ENCODE measurements at regions not wholly inside any gene's neighbourhood (a gene's known extent, or its start where the extent isn't known, plus 50 kb on each side); places are given as distances from the start of the nearest gene placed in this dataset.

GRCh38 chr2:14126846-14127245 is 505.7 kb upstream of the LRATD1 start:
- DNase-seq = no peak

GRCh38 chr2:14127765-14128164 is 504.8 kb upstream of the LRATD1 start:
- DNase-seq = no peak

GRCh38 chr2:14132386-14132785 is 500.1 kb upstream of the LRATD1 start:
- no peak for DNase-seq

- no peak for DNase-seq
Observed at GRCh38 chr2:14134771-14135170, 497.7 kb upstream of the LRATD1 start.

- DNase-seq = no peak
Observed at GRCh38 chr2:14136030-14136429, 496.5 kb upstream of the LRATD1 start.

- no peak for DNase-seq
Observed at GRCh38 chr2:14137643-14138042, 494.9 kb upstream of the LRATD1 start.

- DNase-seq = no peak
Observed at GRCh38 chr2:14140009-14140550, 492.4 kb upstream of the LRATD1 start.

GRCh38 chr2:14143435-14143834 is 489.1 kb upstream of the LRATD1 start:
- no peak for DNase-seq

- DNase-seq = no peak
Observed at GRCh38 chr2:14148216-14148615, 484.3 kb upstream of the LRATD1 start.

GRCh38 chr2:14157816-14158215 is 474.7 kb upstream of the LRATD1 start:
- DNase-seq = no peak

GRCh38 chr2:14180333-14180732 is 452.2 kb upstream of the LRATD1 start:
- no peak for DNase-seq

- no peak for DNase-seq
Observed at GRCh38 chr2:14182227-14182946, 450.1 kb upstream of the LRATD1 start.

GRCh38 chr2:14185906-14186305 is 446.6 kb upstream of the LRATD1 start:
- no peak for DNase-seq

- DNase-seq = no peak
Observed at GRCh38 chr2:14188446-14188845, 444.1 kb upstream of the LRATD1 start.

- no peak for DNase-seq
Observed at GRCh38 chr2:14189929-14190328, 442.6 kb upstream of the LRATD1 start.

- no peak for DNase-seq
Observed at GRCh38 chr2:14194233-14194632, 438.3 kb upstream of the LRATD1 start.

GRCh38 chr2:14197293-14197692 is 435.2 kb upstream of the LRATD1 start:
- DNase-seq = no peak

- no peak for DNase-seq
Observed at GRCh38 chr2:14199040-14199439, 433.5 kb upstream of the LRATD1 start.

GRCh38 chr2:14219306-14219705 is 413.2 kb upstream of the LRATD1 start:
- no peak for DNase-seq

GRCh38 chr2:14220101-14220500 is 412.4 kb upstream of the LRATD1 start:
- no peak for DNase-seq

GRCh38 chr2:14221466-14221865 is 411.1 kb upstream of the LRATD1 start:
- DNase-seq = no peak

- DNase-seq = no peak
Observed at GRCh38 chr2:14223576-14223975, 408.9 kb upstream of the LRATD1 start.

GRCh38 chr2:14231391-14231898 is 401.1 kb upstream of the LRATD1 start:
- no peak for DNase-seq

- DNase-seq = no peak
Observed at GRCh38 chr2:14232217-14232616, 400.3 kb upstream of the LRATD1 start.

GRCh38 chr2:14234911-14235310 is 397.6 kb upstream of the LRATD1 start:
- DNase-seq = no peak

All from activated CD4-positive, alpha-beta T cell treated with anti-CD3 and anti-CD28 coated beads for 48 hours (primary cell).